ENCODE measurements at regions not wholly inside any gene's neighbourhood (a gene's known extent, or its start where the extent isn't known, plus 50 kb on each side); places are given as distances from the start of the nearest gene placed in this dataset.

DNA sequence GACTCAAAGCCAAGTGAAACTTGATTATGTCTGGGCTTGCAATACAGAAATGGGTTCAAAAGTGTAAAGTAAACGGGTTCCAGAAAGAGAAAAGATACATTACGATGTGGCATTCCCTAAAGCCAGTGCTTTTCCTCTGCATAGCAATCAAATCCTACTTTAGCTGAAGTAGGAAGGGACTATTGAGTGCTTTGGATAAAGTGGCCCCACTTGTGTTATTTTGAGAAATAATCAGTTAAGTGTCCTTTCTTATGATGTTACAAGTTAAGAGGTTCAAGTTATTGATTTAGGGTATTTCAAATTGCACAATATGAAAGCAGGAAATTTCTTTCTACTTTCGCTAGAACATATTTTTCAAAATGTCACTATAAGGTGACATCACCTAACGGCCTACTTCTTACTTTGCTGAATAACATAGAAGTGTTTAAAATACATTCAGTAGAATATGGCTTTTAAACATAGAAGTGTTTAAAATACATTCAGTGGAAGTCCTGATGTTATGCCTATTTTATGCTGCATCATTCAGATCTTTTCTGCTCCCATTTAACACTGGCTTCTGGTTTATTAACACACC is 235.2 kb downstream of the DTHD1 start:
- intact Hi-C loops (cut with DNase I) = no loop called here
- H3K27me3 ChIP-seq = no peaks in the 10 kb centered on the region
- no peaks in the 10 kb centered on the region for H3K9me3 ChIP-seq
- TF ChIP-seq, protein P1, sequence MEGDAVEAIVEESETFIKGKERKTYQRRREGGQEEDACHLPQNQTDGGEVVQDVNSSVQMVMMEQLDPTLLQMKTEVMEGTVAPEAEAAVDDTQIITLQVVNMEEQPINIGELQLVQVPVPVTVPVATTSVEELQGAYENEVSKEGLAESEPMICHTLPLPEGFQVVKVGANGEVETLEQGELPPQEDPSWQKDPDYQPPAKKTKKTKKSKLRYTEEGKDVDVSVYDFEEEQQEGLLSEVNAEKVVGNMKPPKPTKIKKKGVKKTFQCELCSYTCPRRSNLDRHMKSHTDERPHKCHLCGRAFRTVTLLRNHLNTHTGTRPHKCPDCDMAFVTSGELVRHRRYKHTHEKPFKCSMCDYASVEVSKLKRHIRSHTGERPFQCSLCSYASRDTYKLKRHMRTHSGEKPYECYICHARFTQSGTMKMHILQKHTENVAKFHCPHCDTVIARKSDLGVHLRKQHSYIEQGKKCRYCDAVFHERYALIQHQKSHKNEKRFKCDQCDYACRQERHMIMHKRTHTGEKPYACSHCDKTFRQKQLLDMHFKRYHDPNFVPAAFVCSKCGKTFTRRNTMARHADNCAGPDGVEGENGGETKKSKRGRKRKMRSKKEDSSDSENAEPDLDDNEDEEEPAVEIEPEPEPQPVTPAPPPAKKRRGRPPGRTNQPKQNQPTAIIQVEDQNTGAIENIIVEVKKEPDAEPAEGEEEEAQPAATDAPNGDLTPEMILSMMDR (IDR thresholded peaks at IDR 0.05) = no peak
- H3K4me1 ChIP-seq = no peaks in the 10 kb centered on the region
- whole genome bisulfite sequencing, 2 donors = 69 to 71% methylated on average over 4 of the region's 4 CpGs
- no peaks in the 10 kb centered on the region for H3K36me3 ChIP-seq
- H3K4me3 ChIP-seq (replicated peaks in 1 of 3) = no peak overlapping the region
- H3K27ac ChIP-seq = no peak overlapping the region
- DNase-seq = no peak

DNA sequence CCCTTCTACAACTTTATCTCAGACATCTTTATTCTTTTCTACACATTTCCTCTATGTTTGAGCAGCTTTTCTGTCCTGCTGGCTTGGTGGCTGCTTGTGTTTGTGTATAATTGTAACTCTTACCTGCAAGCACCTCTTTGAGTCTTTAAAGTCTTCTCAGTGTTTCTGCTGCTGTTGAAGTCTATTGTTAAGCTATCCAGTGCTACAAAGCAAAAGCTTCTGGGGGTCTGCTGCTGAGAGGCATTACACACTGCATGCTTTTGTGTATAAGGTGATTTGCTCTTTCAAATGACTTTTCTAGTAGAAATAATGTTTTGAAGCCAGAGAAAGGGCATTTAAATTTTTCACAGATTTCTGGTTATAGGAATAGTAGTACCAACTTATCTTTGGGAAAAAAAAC is 241.8 kb downstream of the DTHD1 start:
- intact Hi-C loops (cut with DNase I) = no loop called here
- Histone ChIP-seq H3K4me3 (replicated peaks in 1 of 3) (no peak overlapping the region), H3K9me3 (no peaks in the 10 kb centered on the region), H3K27ac (no peak overlapping the region), H3K36me3 (no peaks in the 10 kb centered on the region), H3K27me3 (no peaks in the 10 kb centered on the region), H3K4me1 (no peaks in the 10 kb centered on the region)
- DNase-seq = no peak
- TF ChIP-seq, protein P1 (IDR thresholded peaks at IDR 0.05) = no peak
- TF ChIP-seq POLR2A (IDR thresholded peaks at IDR 0.05) = no peak

DNA sequence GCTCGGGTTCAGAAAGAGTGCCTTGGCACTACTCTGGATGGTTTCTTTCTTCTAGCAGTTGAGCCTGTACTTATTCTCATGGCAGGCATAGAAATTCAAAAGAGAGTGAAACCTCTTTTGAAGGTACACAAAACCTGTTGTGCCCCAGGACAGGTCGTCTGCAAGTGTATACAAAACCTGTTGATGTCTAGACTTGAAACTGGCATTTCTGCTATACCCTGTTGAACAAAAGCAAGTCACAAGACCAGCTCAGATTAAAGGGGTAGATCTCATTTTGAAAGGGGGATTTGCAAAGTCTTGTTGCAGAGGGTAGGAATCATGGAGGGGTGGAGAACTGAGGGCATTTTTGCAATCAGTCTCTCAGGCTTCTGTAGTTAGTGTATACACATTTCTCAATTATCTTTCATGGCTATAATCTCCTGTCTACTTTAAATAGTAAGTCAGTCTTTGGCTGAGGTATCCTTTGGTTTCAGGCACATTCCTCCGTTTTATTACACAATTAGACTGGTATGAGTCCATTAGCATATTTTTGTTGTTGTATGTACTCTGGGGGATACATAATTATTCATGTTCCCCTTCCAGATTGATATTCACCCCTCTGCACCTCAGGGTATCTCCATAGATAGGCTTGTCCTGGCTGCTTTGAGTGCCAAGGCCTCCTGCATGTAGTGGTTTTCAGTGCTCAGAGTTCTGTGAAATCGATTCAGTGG is 251.4 kb downstream of the DTHD1 start:
- H3K27me3 ChIP-seq = no peaks in the 10 kb centered on the region
- intact Hi-C loops (cut with DNase I) = no loop called here
- no peaks in the 10 kb centered on the region for H3K36me3 ChIP-seq
- WGBS, 2 donors = 55 to 62% methylated on average over 4 of the region's 4 CpGs
- no peak overlapping the region for H3K27ac ChIP-seq
- TF ChIP-seq POLR2A (IDR thresholded peaks at IDR 0.05) = no peak
- TF ChIP-seq, protein P1 (IDR thresholded peaks at IDR 0.05) = no peak
- H3K4me3 ChIP-seq (replicated peaks in 1 of 3) = no peak overlapping the region
- H3K9me3 ChIP-seq = no peaks in the 10 kb centered on the region
- DNase-seq = no peak
- no peaks in the 10 kb centered on the region for H3K4me1 ChIP-seq

- intact Hi-C loops (cut with DNase I) = no loop called here
- no peak overlapping the region for H3K27ac ChIP-seq
- H3K36me3 ChIP-seq = no peaks in the 10 kb centered on the region
- DNase-seq = no peak
- no peak for TF ChIP-seq POLR2A (IDR thresholded peaks at IDR 0.05)
- TF ChIP-seq, protein P1 (IDR thresholded peaks at IDR 0.05) = no peak
- 83 to 86% methylated on average over 1 of the region's 1 CpG for WGBS, 2 donors
- H3K4me1 ChIP-seq = no peaks in the 10 kb centered on the region
- no peaks in the 10 kb centered on the region for H3K27me3 ChIP-seq
- no peaks in the 10 kb centered on the region for H3K9me3 ChIP-seq
- H3K4me3 ChIP-seq (replicated peaks in 1 of 3) = no peak overlapping the region
Measured at GRCh38 chr4:36533944-36534343, 252.5 kb downstream of the DTHD1 start.

- Histone ChIP-seq H3K4me1 (no peaks in the 10 kb centered on the region), H3K9me3 (no peaks in the 10 kb centered on the region), H3K27me3 (no peaks in the 10 kb centered on the region), H3K4me3 (replicated peaks in 1 of 3) (no peak overlapping the region), H3K27ac (no peak overlapping the region), H3K36me3 (no peaks in the 10 kb centered on the region)
- DNase-seq = no peak
- 92 to 94% methylated on average over 1 of the region's 1 CpG for WGBS, 2 donors
- TF ChIP-seq, protein P1 (IDR thresholded peaks at IDR 0.05) = no peak
- TF ChIP-seq POLR2A (IDR thresholded peaks at IDR 0.05) = no peak
- intact Hi-C loops (cut with DNase I) = no loop called here
Measured at GRCh38 chr4:36547383-36547782, 266.0 kb downstream of the DTHD1 start.
